BE2C (cell line): ENCODE measurements at regions not wholly inside any gene's neighbourhood (a gene's known extent, or its start where the extent isn't known, plus 50 kb on each side); places are given as distances from the start of the nearest gene placed in this dataset.

Experiments used
- DNase-seq: peaks from one replicate; pipeline ENCODE4 v3.0.0-alpha.2; 2020
- H3K27me3 ChIP-seq: fragments of 250-450 bp; sonication (Bioruptor Pico); 2 replicates; pipeline ENCODE4 v1.5.1; 2020; ENCODE audit warnings: mild to moderate bottlenecking
- H3K36me3 ChIP-seq: fragments of 250-450 bp; sonication (Bioruptor Pico); 2 replicates; pipeline ENCODE4 v1.5.1; 2020; ENCODE audit warnings: mild to moderate bottlenecking
- H3K4me1 ChIP-seq: fragments of 250-450 bp; sonication (Bioruptor Pico); 2 replicates; pipeline ENCODE4 v1.5.1; 2020
- H3K4me3 ChIP-seq: 2 replicates; pipeline ENCODE4 v1.5.1; 2011; ENCODE audit warnings: low read depth, low read length
- H3K9me3 ChIP-seq: fragments of 250-450 bp; sonication (Bioruptor Pico); 2 replicates; pipeline ENCODE4 v1.5.1; 2020
- TF ChIP-seq, protein P1 (sequence below): IDR thresholded peaks from 2 replicates; pipeline ENCODE4 v1.5.1; 2012; ENCODE audit warnings: mild to moderate bottlenecking, low read depth, low read length

DNA sequence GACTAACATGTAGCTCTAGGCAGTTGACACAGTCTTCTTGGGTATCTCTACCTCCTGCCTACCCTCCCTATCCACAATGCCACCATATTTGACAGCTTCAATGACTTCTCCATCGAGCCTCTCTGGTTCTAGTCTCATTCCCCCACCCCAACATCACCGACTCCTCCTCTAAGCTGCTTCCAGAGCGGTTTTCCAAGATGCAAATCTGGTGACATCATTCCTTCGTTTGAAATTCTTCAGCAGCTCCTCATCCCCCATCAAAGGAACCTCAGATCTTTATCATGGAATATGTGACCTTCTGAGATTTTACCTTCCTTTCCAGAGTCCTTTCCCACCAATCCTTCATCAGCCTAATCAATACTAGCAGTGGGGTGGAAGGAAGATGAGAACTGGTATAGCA, 352.4 kb upstream of the RUNX1 start:
- Histone ChIP-seq H3K27me3 (no peaks in the 10 kb centered on the region; the same call in 1 of the 2 replicates), H3K36me3 (no peaks in the 10 kb centered on the region), H3K4me3 (no peak overlapping the region), H3K9me3 (peaks cover 3% of the 10 kb centered on the region; the same call in 1 of the 2 replicates), H3K4me1 (no peaks in the 10 kb centered on the region)
- DNase-seq = no peak
- TF ChIP-seq, protein P1, sequence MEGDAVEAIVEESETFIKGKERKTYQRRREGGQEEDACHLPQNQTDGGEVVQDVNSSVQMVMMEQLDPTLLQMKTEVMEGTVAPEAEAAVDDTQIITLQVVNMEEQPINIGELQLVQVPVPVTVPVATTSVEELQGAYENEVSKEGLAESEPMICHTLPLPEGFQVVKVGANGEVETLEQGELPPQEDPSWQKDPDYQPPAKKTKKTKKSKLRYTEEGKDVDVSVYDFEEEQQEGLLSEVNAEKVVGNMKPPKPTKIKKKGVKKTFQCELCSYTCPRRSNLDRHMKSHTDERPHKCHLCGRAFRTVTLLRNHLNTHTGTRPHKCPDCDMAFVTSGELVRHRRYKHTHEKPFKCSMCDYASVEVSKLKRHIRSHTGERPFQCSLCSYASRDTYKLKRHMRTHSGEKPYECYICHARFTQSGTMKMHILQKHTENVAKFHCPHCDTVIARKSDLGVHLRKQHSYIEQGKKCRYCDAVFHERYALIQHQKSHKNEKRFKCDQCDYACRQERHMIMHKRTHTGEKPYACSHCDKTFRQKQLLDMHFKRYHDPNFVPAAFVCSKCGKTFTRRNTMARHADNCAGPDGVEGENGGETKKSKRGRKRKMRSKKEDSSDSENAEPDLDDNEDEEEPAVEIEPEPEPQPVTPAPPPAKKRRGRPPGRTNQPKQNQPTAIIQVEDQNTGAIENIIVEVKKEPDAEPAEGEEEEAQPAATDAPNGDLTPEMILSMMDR = no peak

DNA sequence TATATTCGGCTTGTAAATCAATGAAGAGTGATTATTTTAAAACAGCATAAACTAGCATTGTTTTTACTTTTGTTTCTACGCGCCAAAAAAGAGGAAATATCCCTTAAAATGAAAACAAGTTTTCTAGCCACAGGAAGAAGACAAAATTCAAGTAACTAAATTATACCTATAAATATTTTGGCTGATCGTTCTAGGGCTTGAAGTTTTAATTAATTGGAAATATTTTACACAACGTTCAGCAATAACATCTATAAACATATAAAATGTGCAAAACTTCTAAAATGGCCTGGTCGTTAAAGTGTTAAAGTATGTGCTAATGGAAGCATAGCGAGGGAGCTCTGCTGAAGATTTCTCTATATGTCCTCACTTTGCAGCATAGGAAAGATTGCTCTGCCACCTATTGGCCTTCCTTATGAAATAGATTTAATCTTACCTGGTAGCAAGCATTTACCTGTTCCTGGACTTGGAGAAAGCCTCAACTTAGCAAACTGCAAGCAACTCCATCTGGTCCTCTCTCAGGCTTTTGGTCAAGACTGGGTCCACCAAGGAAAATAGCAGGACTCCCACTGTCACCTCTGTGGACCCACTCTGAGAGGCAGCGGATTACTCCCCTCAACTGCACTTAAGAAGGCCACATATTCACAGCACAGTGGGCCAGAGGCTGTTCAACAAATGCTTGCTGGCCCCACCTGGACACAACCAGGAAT, 351.3 kb upstream of the RUNX1 start:
- Histone ChIP-seq H3K4me1 (no peaks in the 10 kb centered on the region), H3K36me3 (no peaks in the 10 kb centered on the region), H3K9me3 (peaks cover 3% of the 10 kb centered on the region; the same call in 1 of the 2 replicates), H3K4me3 (no peak overlapping the region), H3K27me3 (no peaks in the 10 kb centered on the region; the same call in 1 of the 2 replicates)
- TF ChIP-seq, protein P1 = no peak
- no peak for DNase-seq

DNA sequence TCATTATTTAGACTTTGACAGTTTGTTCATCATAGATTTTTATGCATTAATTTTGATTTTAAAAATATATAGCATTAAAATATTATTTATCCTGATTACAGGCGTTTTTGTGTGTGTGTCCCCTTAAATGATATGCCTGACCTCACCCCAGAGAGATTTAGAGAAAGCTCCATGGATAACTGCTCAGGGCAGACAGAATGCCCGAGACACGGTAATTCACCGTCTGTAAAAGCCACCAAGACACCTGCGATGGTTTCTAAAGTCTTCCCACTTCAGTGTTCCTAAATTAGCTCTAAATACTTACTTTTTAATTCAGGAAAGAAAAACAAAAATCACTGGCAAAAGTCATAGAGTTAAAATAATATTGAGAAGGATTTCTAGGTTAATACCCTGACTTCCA, 350.6 kb upstream of the RUNX1 start:
- no peaks in the 10 kb centered on the region for H3K36me3 ChIP-seq
- no peaks in the 10 kb centered on the region for H3K4me1 ChIP-seq
- no peak for DNase-seq
- no peak overlapping the region for H3K4me3 ChIP-seq
- no peaks in the 10 kb centered on the region; the same call in 1 of the 2 replicates for H3K27me3 ChIP-seq
- H3K9me3 ChIP-seq = peaks cover 3% of the 10 kb centered on the region; the same call in 1 of the 2 replicates
- TF ChIP-seq, protein P1 = no peak

DNA sequence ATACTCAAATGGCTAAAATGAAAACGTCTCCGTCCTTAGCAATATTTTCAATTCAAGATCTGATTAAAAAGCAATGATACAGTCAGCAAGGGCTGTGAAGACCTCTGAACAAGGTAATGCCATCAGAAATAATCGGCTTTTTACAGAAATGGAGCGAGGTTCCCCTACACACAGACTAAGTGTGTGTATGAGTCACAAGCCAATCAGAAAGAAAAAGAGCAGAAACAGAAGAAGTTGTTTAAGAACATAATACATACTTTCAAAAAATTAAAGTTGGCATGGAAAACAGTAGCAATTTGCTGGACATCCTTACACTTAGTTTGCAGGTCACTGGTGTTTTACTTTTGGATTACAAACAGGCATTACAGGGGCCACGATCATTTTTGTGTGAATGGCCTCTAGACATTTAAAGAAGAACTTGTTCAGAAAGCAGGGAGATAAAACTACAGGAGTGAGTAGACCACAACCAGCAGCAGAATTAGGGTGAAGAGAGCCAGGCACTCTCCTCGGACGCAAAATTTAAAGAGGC, 350.0 kb upstream of the RUNX1 start:
- peaks cover 3% of the 10 kb centered on the region; the same call in 1 of the 2 replicates for H3K9me3 ChIP-seq
- H3K36me3 ChIP-seq = no peaks in the 10 kb centered on the region
- no peaks in the 10 kb centered on the region; the same call in 1 of the 2 replicates for H3K27me3 ChIP-seq
- no peak overlapping the region for H3K4me3 ChIP-seq
- H3K4me1 ChIP-seq = no peaks in the 10 kb centered on the region
- DNase-seq = no peak
- TF ChIP-seq, protein P1 = no peak

DNA sequence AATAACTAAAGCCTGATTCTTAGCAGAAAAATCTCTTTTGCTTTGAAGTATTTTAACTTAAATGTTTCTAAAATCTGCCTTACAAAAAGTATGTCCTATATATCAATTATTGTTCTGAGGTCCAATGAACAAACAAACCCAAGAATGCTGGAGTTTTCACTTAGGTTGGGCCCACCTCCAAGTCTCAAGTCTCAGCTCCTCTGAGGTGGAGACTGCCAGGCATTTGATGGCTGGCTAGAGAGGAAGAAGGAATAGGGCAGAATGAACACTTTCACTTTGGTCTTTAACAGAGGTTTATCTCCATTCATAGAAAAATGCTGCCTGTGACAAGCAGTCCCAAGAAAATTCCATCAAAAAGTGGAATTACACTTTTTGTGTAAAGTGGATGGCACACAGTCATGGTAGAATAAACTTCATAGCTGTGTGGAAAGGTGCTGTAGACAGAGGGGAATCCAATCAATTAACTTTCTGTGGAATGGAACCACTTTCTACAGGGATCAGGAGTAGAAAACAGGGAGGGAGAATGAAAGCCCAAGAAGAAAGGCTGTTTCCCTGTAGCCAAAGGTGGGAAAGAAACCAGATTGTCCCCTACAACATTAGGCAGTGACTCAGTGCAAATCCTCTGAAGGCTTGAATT, 349.4 kb upstream of the RUNX1 start:
- Histone ChIP-seq H3K36me3 (no peaks in the 10 kb centered on the region), H3K27me3 (no peaks in the 10 kb centered on the region; the same call in 1 of the 2 replicates), H3K4me3 (no peak overlapping the region), H3K4me1 (no peaks in the 10 kb centered on the region), H3K9me3 (peaks cover 3% of the 10 kb centered on the region; the same call in 1 of the 2 replicates)
- DNase-seq = no peak
- TF ChIP-seq, protein P1 = no peak
